HCT116 (cell line): ENCODE measurements at regions not wholly inside any gene's neighbourhood (a gene's known extent, or its start where the extent isn't known, plus 50 kb on each side); places are given as distances from the start of the nearest gene placed in this dataset.

Experiments
- ATAC-seq: fragments of 200-7000 bp; cut with Tn5 transposase; 2 replicates; pipeline ENCODE4 v1.9.1; 2020; ENCODE audit warnings: mild to moderate bottlenecking, moderate library complexity
- BruUV-seq: library from RNA; stranded (reverse); fragments of 400-500 nt; replicated peaks from 2 replicates; lab custom pipeline; 2021; lab: Mats Ljungman, UMichigan
- CTCF ChIA-PET: fragments of 300-600 bp; sonication (Branson Sonifier 250); formaldehyde crosslinking; loops from one replicate; lab custom pipeline; 2021; ENCODE audit warnings: antibody characterized with exemption; lab: Charles Lee
- POLR2A ChIA-PET: fragments of 300-600, 350-600 bp; sonication (Branson Sonifier 250); formaldehyde crosslinking; loops from one replicate; lab custom pipeline; 2021; ENCODE audit warnings: antibody characterized with exemption; lab: Charles Lee
- RAD21 ChIA-PET, 2 experiments: fragments of 300-600 bp; sonication (Branson Sonifier 250); formaldehyde crosslinking; loops; one replicate each; lab custom pipeline; 2023; ENCODE audit warnings: low total read pairs in 2 of 2; ENCODE audit not compliant: uncharacterized antibody in 2 of 2, unreplicated experiment in 2 of 2, low non-redundant PET in 1 of 2; lab: Charles Lee
- DNase-seq: peaks from one replicate; pipeline ENCODE4 v3.0.0-alpha.2; 2010; ENCODE audit warnings: low read depth, low spot score
- H2AFZ ChIP-seq: fragments of 200-600 bp; shearing (Covaris generic), sonication (generic); 2 replicates; pipeline ENCODE4 v1.6.1; 2017; ENCODE audit warnings: low read depth, mixed run types, mixed read lengths, antibody characterized with exemption, low read length; ENCODE audit not compliant: poor library complexity, severe bottlenecking
- H3K27ac ChIP-seq: 2 replicates; pipeline ENCODE4 v1.5.1; 2012; ENCODE audit warnings: low read depth, low read length
- H3K27me3 ChIP-seq: fragments of 200-600 bp; sonication (generic); 2 replicates; pipeline ENCODE4 v1.6.1; 2016; ENCODE audit warnings: mixed run types, low read length, mixed read lengths; ENCODE audit not compliant: insufficient read depth
- H3K36me3 ChIP-seq, 2 experiments: fragments of 200-500 bp in 1 of 2; fragments of 200-600 bp in 1 of 2; sonication (Bioruptor generic) in 1 of 2; sonication (generic) in 1 of 2; 2 replicates each; pipeline versions ENCODE4 v1.5.1 to v1.6.1; 2014 to 2016; ENCODE audit warnings: low read length in 2 of 2, inconsistent platforms in 1 of 2, mixed read lengths in 1 of 2, mixed run types in 1 of 2; ENCODE audit not compliant: insufficient read depth in 2 of 2, control insufficient read depth in 1 of 2
- H3K4me1 ChIP-seq, 2 experiments: fragments of 200-600 bp in 1 of 2; sonication (generic) in 1 of 2; 2 replicates each; pipeline versions ENCODE4 v1.5.1 to v1.6.1; 2012 to 2017; ENCODE audit warnings: low read length in 2 of 2, inconsistent platforms in 1 of 2, mild to moderate bottlenecking in 1 of 2, mixed read lengths in 1 of 2, mixed run types in 1 of 2, moderate library complexity in 1 of 2; ENCODE audit not compliant: insufficient read depth in 2 of 2, control insufficient read depth in 1 of 2
- H3K4me2 ChIP-seq: fragments of 200-600 bp; sonication (generic); 2 replicates; pipeline ENCODE4 v1.6.1; 2017; ENCODE audit warnings: mixed run types, low read length, mixed read lengths
- H3K4me3 ChIP-seq, 2 experiments: fragments of 200-600 bp in 1 of 2; sonication (generic) in 1 of 2; replicated peaks in 1 of 2; 2 replicates each; pipeline ENCODE4 v1.5.1; 2011 to 2016; ENCODE audit warnings: low read length in 2 of 2, control low read depth in 1 of 2, low read depth in 1 of 2, mild to moderate bottlenecking in 1 of 2, mixed read lengths in 1 of 2, mixed run types in 1 of 2
- H3K79me2 ChIP-seq: fragments of 200-600 bp; sonication (generic); 2 replicates; pipeline ENCODE4 v1.6.1; 2017; ENCODE audit warnings: mild to moderate bottlenecking, mixed run types, low read length, moderate library complexity, mixed read lengths; ENCODE audit not compliant: insufficient read depth
- H3K9ac ChIP-seq: fragments of 200-600 bp; sonication (generic); 2 replicates; pipeline ENCODE4 v1.6.1; 2016; ENCODE audit warnings: low read length, mixed read lengths
- H3K9me2 ChIP-seq: fragments of 200-600 bp; sonication (generic), shearing (Covaris generic); 2 replicates; pipeline ENCODE4 v1.6.1; 2017; ENCODE audit warnings: mixed run types, mild to moderate bottlenecking, moderate library complexity; ENCODE audit not compliant: insufficient read depth
- H3K9me3 ChIP-seq, 2 experiments: fragments of 200-500 bp in 1 of 2; fragments of 200-600 bp in 1 of 2; sonication (Bioruptor generic) in 1 of 2; sonication (generic) in 1 of 2; 2 replicates each; pipeline ENCODE4 v1.6.1; 2014 to 2017; ENCODE audit warnings: low read length in 2 of 2, mixed read lengths in 2 of 2, inconsistent platforms in 1 of 2, low read depth in 1 of 2, mild to moderate bottlenecking in 1 of 2, mixed run types in 1 of 2, moderate library complexity in 1 of 2; ENCODE audit not compliant: control insufficient read depth in 1 of 2, insufficient read depth in 1 of 2
- H4K20me1 ChIP-seq: fragments of 200-600 bp; sonication (generic), shearing (Covaris generic); 2 replicates; pipeline ENCODE4 v1.6.1; 2017; ENCODE audit warnings: mixed run types, mild to moderate bottlenecking, moderate library complexity; ENCODE audit not compliant: insufficient read depth
- ATF3 ChIP-seq: IDR thresholded peaks from 2 replicates; pipeline ENCODE4 v1.6.1; 2012
- CEBPB ChIP-seq: IDR thresholded peaks from 2 replicates; pipeline ENCODE4 v1.6.1; 2012; ENCODE audit warnings: low read depth
- CTCF ChIP-seq, 3 experiments: fragments of 200-600 bp in 1 of 3; sonication (generic) in 1 of 3; IDR thresholded peaks in 2 of 3; conservative IDR thresholded peaks in 1 of 3; 2 replicates each; pipeline ENCODE4 v1.5.1; 2012 to 2017; ENCODE audit warnings: low read depth in 2 of 3, low read length in 2 of 3, antibody characterized with exemption in 1 of 3, borderline replicate concordance in 1 of 3, control low read depth in 1 of 3, mild to moderate bottlenecking in 1 of 3, mixed read lengths in 1 of 3, mixed run types in 1 of 3, moderate library complexity in 1 of 3; ENCODE audit not compliant: insufficient read depth in 1 of 3
- EGR1 ChIP-seq: IDR thresholded peaks from 2 replicates; pipeline ENCODE4 v1.6.1; 2012; ENCODE audit warnings: low read depth
- ELF1 ChIP-seq: IDR thresholded peaks from 2 replicates; pipeline ENCODE4 v1.6.1; 2012; ENCODE audit warnings: low read depth, borderline replicate concordance
- EZH2 ChIP-seq: fragments of 200-600 bp; sonication (generic); IDR thresholded peaks from 2 replicates; pipeline ENCODE4 v1.6.1; 2017; ENCODE audit warnings: antibody characterized with exemption, mixed run types
- FOSL1 ChIP-seq: IDR thresholded peaks from 2 replicates; pipeline ENCODE4 v1.6.1; 2012; ENCODE audit warnings: low read depth
- JUND ChIP-seq: IDR thresholded peaks from 2 replicates; pipeline ENCODE4 v1.6.1; 2012
- MAX ChIP-seq: IDR thresholded peaks from 2 replicates; pipeline ENCODE4 v1.6.1; 2012
- RAD21 ChIP-seq: IDR thresholded peaks from 2 replicates; pipeline ENCODE4 v1.6.1; 2012; ENCODE audit warnings: low read depth, mild to moderate bottlenecking
- SP1 ChIP-seq: IDR thresholded peaks from 2 replicates; pipeline ENCODE4 v1.6.1; 2012; ENCODE audit warnings: low read depth
- TCF7L2 ChIP-seq: IDR thresholded peaks from 2 replicates; pipeline ENCODE4 v1.7.0; 2011; ENCODE audit warnings: borderline replicate concordance, inconsistent platforms; ENCODE audit not compliant: insufficient read depth, insufficient read length; ENCODE audit errors: extremely low read depth
- ZFX ChIP-seq: fragments of 450-650 bp; IDR thresholded peaks from 2 replicates; pipeline ENCODE4 v1.6.1; 2017
- ZNF274 ChIP-seq: fragments of 200-500 bp; sonication (Bioruptor generic); IDR thresholded peaks from 2 replicates; pipeline ENCODE4 v1.6.1; 2014; ENCODE audit warnings: mild to moderate bottlenecking, low read depth, low read length, inconsistent platforms
- intact Hi-C: fragments of 100-400 bp; cut with micrococcal nuclease; formaldehyde crosslinking; loops from 2 replicates; pipeline ENCODE4 v1.10.0; 2022

GRCh38 chr18:42563995-42564394, 551.5 kb downstream of the RIT2 start:
- ChIA-PET CTCF (no interaction called here), POLR2A (no interaction called here)
- no TSS peak for BruUV-seq

More at GRCh38 chr18:42563995-42564394, 551.5 kb downstream of the RIT2 start:
- H3K9ac ChIP-seq: no peak overlapping the region
- H4K20me1 ChIP-seq: no peaks in the 10 kb centered on the region
- H3K27me3 ChIP-seq: no peaks in the 10 kb centered on the region
- no peaks in the 10 kb centered on the region for H3K36me3 ChIP-seq
- H3K79me2 ChIP-seq: no peaks in the 10 kb centered on the region
- no peak overlapping the region for H3K4me2 ChIP-seq
- H3K9me3 ChIP-seq: peaks cover 0 to 17% of the 10 kb centered on the region in 2 experiments; a peak in 3 of 4 replicates
- no peaks in the 10 kb centered on the region for H3K9me2 ChIP-seq
- no peaks in the 10 kb centered on the region for H3K4me1 ChIP-seq
- H3K27ac ChIP-seq: no peak overlapping the region
- ATAC-seq: no peak
- H2AFZ ChIP-seq: no peak overlapping the region
- H3K4me3 ChIP-seq: no peak overlapping the region
- no peak for DNase-seq
- intact Hi-C loops: no loop called here
- no peak for TF ChIP-seq CTCF (IDR thresholded peaks at IDR 0.05 in 2 of 3, conservative IDR thresholded peaks at IDR 0.05 in 1 of 3; ENCODE audit: borderline replicate concordance in 1 of 3, insufficient read depth in 1 of 3, low read depth in 2 of 3, low read length in 2 of 3)
- TF ChIP-seq ZFX: no peak
- no peak for TF ChIP-seq ATF3
- TF ChIP-seq RAD21: no peak
- TF ChIP-seq ZNF274: no peak
- TF ChIP-seq TCF7L2: no peak
- TF ChIP-seq MAX: no peak
- TF ChIP-seq EGR1: no peak
- TF ChIP-seq FOSL1: no peak
- TF ChIP-seq EZH2: no peak
- TF ChIP-seq CEBPB: no peak
- TF ChIP-seq JUND: no peak
- no peak for TF ChIP-seq ELF1
- TF ChIP-seq SP1: no peak
- RAD21 ChIA-PET: no interaction called here
